ENCODE measurements at regions not wholly inside any gene's neighbourhood (a gene's known extent, or its start where the extent isn't known, plus 50 kb on each side); places are given as distances from the start of the nearest gene placed in this dataset.
"Not testable (repeated sequence)": the region's sequence is repeated elsewhere in the genome, so short reads cannot be mapped to it uniquely, and the experiment has no call there.

GRCh38 chr20:6665161-6665560 lies 102.3 kb upstream of the BMP2 start:
- ATAC-seq: no peak
- intact Hi-C loops (cut with DNase I): no loop called here
- DNase-seq (ENCODE audit: low spot score): no peak

- intact Hi-C loops (cut with DNase I): no loop called here
- ATAC-seq (no peak), DNase-seq (ENCODE audit: low spot score) (no peak)
Observed at GRCh38 chr20:6664574-6664973, 102.9 kb upstream of the BMP2 start.

DNA sequence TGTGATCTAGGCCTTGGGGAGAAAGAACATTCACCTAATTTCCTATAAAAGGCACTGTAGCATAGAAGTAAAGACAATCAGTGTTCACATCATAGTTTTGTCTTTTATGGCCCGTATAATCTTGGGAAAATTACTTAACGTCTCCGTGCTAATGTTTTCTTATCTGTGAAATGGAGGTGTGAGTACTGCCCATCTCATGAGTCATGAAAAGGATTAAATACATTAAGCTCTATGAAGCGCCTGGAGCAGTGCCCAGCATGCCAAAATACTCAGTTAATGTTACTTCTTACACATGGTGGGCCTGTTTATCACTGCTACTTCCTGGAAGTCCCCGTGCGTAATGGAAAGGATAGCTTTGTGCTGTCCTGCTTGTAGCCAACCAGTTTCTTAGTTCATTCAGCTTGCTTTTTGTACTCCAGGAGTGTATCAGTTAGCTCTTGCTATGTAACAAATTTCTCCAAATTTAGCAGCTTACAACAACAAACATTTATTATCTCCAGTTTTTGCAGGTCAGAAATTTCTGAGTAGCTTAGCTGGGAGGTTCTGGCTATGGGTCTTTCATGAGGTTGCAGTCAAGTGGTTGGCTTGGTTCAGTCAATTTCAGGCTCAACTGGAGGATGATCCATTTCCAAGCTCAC lies 103.6 kb upstream of the BMP2 start:
- ATAC-seq (no peak), DNase-seq (ENCODE audit: low spot score) (no peak)
- intact Hi-C loops (cut with DNase I): no loop called here

DNA sequence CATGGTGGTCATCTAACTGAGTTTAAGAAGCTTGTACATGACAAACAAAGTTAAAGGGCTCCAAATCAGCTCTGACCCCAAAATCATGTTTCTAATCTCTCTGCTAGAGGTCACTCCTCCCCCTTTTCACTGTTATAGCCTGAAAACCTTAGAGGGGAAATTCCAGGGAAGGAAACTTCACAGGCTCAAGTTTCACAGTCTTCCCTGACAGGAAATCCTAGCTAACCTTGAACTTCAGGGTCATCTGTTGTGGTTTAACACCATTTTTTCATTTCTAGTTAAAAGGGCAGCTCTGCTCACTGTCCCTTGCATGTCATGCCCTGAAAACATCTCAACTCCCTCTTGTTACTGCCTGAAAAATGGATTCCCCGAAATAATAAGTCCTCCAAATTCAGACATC lies 104.4 kb upstream of the BMP2 start:
- ATAC-seq (peak; percentile 38), DNase-seq (ENCODE audit: low spot score) (no peak)
- intact Hi-C loops (cut with DNase I): no loop called here

- ATAC-seq (no peak), DNase-seq (ENCODE audit: low spot score) (no peak)
- intact Hi-C loops (cut with DNase I): no loop called here
Observed at GRCh38 chr20:6662309-6662708, 105.2 kb upstream of the BMP2 start.

DNA sequence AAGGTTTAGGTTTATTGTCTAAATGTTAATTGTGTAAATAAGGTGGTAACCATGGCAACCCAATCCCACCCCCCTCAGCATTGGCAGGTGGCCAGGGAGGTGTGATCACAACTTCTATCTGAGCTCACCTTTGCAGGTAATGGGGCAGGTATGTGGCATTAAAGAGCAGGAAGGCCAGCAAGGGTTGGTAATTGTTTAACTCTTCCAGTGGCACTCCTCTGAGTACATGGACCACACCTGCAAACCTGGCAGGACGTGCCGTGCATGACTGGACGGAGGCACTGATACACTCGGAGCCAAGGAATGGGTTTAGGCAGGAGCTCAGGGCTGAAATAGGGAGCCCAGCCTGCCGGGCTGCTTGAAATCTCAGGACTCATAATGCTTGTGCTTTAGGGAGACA lies 107.0 kb upstream of the BMP2 start:
- intact Hi-C loops (cut with DNase I): no loop called here
- DNase-seq (ENCODE audit: low spot score): no peak
- no peak for ATAC-seq

DNA sequence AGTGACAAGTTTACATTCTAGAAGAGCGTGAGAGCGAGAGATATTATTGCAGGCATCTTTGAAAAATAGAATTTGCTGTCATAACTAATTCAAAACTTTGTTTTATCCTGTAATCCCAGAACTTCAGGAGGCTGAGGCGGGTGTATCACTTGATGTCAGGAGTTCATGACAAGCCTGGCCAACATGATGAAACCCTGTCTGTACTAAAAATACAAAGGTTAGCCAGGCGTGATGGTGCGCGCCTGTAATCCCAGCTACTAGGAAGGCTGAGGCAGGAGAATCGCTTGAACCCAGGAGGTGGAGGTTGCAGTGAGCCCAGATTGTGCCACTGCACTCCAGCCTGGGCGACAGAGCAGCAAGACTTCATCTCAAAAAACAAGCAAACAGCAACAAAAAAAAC lies 108.6 kb upstream of the BMP2 start:
- ATAC-seq; intact Hi-C loops (cut with DNase I); DNase-seq (ENCODE audit: low spot score): not testable (repeated sequence)

GRCh38 chr20:6657904-6658303 lies 109.6 kb upstream of the BMP2 start:
- intact Hi-C loops (cut with DNase I): no loop called here
- no peak for DNase-seq (ENCODE audit: low spot score)
- no peak for ATAC-seq

GRCh38 chr20:6657111-6657510 lies 110.4 kb upstream of the BMP2 start:
- DNase-seq (ENCODE audit: low spot score) (no peak), ATAC-seq (no peak)
- intact Hi-C loops (cut with DNase I): no loop called here

GRCh38 chr20:6654513-6655252 lies 112.8 kb upstream of the BMP2 start:
- no peak for DNase-seq (ENCODE audit: low spot score)
- intact Hi-C loops (cut with DNase I): no loop called here
- no peak for ATAC-seq

DNA sequence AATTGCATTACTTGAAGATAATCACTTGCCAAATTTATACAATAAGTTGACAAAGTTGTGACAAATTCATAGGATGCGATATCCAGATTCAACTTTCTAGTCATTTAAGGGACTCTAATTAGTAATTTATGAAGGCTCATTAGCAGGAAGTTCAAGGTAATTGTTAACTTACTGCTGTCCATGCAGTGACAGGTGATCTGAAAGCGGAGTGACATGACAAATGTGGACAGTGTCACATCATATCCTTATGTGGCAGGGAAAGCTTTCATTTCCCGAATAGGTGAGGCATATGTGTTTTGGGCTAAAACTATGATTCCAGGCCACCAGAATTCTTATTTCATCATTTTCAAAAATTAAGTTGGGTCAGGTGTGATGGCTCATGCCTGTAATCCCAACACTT lies 115.9 kb upstream of the BMP2 start:
- no peak for DNase-seq (ENCODE audit: low spot score)
- intact Hi-C loops (cut with DNase I): no loop called here
- no peak for ATAC-seq

DNA sequence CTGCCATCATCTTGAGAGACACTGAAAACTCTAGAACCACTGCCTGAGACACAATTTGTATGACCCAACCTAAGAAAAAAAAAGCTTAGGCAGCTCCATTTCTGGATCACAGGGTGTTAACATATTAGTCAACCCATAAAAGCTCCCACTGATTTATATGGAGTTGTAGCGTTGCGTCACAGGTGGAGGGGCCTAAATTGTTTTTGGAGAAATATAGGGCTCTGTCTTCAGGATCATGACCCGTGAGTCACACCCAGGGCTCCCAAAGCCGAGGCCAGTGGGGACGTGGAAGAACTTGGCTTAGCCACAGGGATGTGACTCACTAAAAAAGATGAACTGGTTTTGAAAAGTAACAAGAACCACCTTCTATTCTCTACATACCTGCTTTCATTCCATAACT lies 116.5 kb upstream of the BMP2 start:
- DNase-seq (ENCODE audit: low spot score) (peak; percentile 61), ATAC-seq (peak; percentile 88)
- intact Hi-C loops (cut with DNase I): no loop called here

- no peak for DNase-seq (ENCODE audit: low spot score)
- peak; percentile 57 for ATAC-seq
- intact Hi-C loops (cut with DNase I): no loop called here
Observed at GRCh38 chr20:6646021-6646636, 121.4 kb upstream of the BMP2 start.

- intact Hi-C loops (cut with DNase I): no loop called here
- DNase-seq (ENCODE audit: low spot score) (no peak), ATAC-seq (peak; percentile 48)
Observed at GRCh38 chr20:6644813-6645628, 122.5 kb upstream of the BMP2 start.

- intact Hi-C loops (cut with DNase I): no loop called here
- ATAC-seq (no peak), DNase-seq (ENCODE audit: low spot score) (no peak)
Observed at GRCh38 chr20:6641012-6641411, 126.5 kb upstream of the BMP2 start.

DNA sequence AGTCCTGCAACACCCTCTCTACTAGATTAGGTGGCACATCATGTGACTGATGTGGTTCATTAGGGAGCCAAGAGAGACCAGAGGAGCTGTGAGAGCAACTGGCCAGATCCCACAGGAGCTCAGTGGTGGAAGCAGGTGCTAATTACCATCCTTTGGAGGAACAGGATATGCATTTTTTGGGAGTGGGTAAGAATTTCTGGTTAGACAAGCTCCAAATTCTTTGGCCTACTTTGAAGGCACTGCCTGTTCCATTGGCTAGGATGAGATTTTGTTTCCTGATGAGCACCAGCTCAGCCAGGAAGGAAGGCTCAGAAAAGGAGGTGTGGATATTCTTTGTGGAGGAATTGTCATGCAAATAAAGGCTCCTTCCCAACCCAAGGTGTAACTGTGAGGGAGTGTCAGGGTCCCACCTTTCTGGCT lies 130.3 kb upstream of the BMP2 start:
- ATAC-seq (no peak), DNase-seq (ENCODE audit: low spot score) (no peak)
- intact Hi-C loops (cut with DNase I): no loop called here

- no peak for DNase-seq (ENCODE audit: low spot score)
Observed at GRCh38 chr20:6636209-6637159, 131.0 kb upstream of the BMP2 start.

DNA sequence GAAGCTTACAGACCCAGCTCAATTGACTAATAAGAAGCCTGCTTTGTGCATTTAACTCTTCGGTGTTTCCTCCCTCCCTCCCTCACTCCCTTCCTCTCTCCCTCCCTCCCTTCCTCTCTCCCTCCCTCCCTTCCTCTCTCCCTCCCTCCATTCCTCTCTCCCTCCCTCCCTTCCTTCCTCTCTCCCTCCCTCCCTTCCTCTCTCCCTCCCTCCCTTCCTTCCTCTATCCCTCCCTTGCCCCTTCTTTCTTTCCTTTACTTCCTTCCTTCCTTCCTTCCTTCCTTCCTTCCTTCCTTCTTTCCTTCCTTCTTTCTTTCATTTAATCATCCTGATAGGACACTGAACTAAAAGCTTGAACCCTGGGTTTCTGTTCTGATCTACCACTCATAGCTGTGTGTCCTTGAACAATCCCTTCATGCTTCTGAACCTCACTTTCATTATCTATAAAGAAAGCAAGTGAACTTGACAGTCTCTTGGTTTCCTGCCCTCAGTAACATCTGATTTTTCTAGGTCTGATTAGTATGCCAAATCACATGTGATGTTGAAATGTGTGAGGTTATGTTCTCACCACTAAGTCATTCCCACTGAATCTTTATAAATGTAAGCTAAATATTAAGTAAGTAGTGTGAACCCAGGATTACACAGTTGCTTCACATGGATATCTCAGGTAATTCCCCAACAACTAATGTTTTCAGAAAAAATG lies 132.3 kb upstream of the BMP2 start:
- intact Hi-C loops (cut with DNase I): no loop called here
- DNase-seq (ENCODE audit: low spot score): no peak
- ATAC-seq: peak; percentile 51

More at GRCh38 chr20:6636209-6637159, 131.0 kb upstream of the BMP2 start:
- intact Hi-C loops (cut with DNase I): no loop called here
- peak; percentile 92 for ATAC-seq
